ENCODE measurements at regions not wholly inside any gene's neighbourhood (a gene's known extent, or its start where the extent isn't known, plus 50 kb on each side); places are given as distances from the start of the nearest gene placed in this dataset.

GRCh38 chr12:114879354-114879753, 195.4 kb upstream of the TBX3 start:
- no peak for TF ChIP-seq CTCF (conservative IDR thresholded peaks at IDR 0.05 in 1 of 2, IDR thresholded peaks at IDR 0.05 in 1 of 2; ENCODE audit: low read depth in 1 of 2, low read length in 2 of 2)
- TF ChIP-seq EZH2 (IDR thresholded peaks at IDR 0.05; ENCODE audit: low read length, missing control alignments) = no peak
- Histone ChIP-seq H3K27ac (ENCODE audit: insufficient read depth, low read length) (no peak overlapping the region), H3K27me3 (ENCODE audit: control insufficient read depth, insufficient read depth, low read length) (no peaks in the 10 kb centered on the region), H2AFZ (ENCODE audit: low read length) (no peak overlapping the region), H3K79me2 (ENCODE audit: control insufficient read depth, insufficient read depth, low read length) (no peaks in the 10 kb centered on the region), H3K9me3 (ENCODE audit: control insufficient read depth, insufficient read depth, low read depth, low read length) (no peaks in the 10 kb centered on the region), H3K9ac (ENCODE audit: insufficient read depth, low read length) (no peak overlapping the region), H4K20me1 (ENCODE audit: control insufficient read depth, extremely low read depth, insufficient read depth, low read length) (no peaks in the 10 kb centered on the region), H3K4me2 (ENCODE audit: extremely low read depth, insufficient read depth, low read length) (no peak overlapping the region), H3K4me1 (ENCODE audit: control insufficient read depth, extremely low read depth, insufficient read depth, low read length) (no peaks in the 10 kb centered on the region), H3K4me3 (replicated peaks in 1 of 4; ENCODE audit: control extremely low read depth in 1 of 4, insufficient read depth in 1 of 4, low read depth in 3 of 4, low read length in 4 of 4) (no peak overlapping the region), H3K36me3 (ENCODE audit: control insufficient read depth, insufficient read depth, low read length) (no peaks in the 10 kb centered on the region)
- no peak for DNase-seq (ENCODE audit: low read depth in 2 of 2)

- Histone ChIP-seq H3K79me2 (ENCODE audit: control insufficient read depth, insufficient read depth, low read length) (no peaks in the 10 kb centered on the region), H3K4me3 (replicated peaks in 1 of 4; ENCODE audit: control extremely low read depth in 1 of 4, insufficient read depth in 1 of 4, low read depth in 3 of 4, low read length in 4 of 4) (no peak overlapping the region), H3K9me3 (ENCODE audit: control insufficient read depth, insufficient read depth, low read depth, low read length) (no peaks in the 10 kb centered on the region), H3K27me3 (ENCODE audit: control insufficient read depth, insufficient read depth, low read length) (no peaks in the 10 kb centered on the region), H3K27ac (ENCODE audit: insufficient read depth, low read length) (no peak overlapping the region), H4K20me1 (ENCODE audit: control insufficient read depth, extremely low read depth, insufficient read depth, low read length) (no peaks in the 10 kb centered on the region), H3K4me2 (ENCODE audit: extremely low read depth, insufficient read depth, low read length) (no peak overlapping the region), H3K36me3 (ENCODE audit: control insufficient read depth, insufficient read depth, low read length) (no peaks in the 10 kb centered on the region), H2AFZ (ENCODE audit: low read length) (no peak overlapping the region), H3K9ac (ENCODE audit: insufficient read depth, low read length) (no peak overlapping the region), H3K4me1 (ENCODE audit: control insufficient read depth, extremely low read depth, insufficient read depth, low read length) (no peaks in the 10 kb centered on the region)
- TF ChIP-seq EZH2 (IDR thresholded peaks at IDR 0.05; ENCODE audit: low read length, missing control alignments) = no peak
- no peak for TF ChIP-seq CTCF (conservative IDR thresholded peaks at IDR 0.05 in 1 of 2, IDR thresholded peaks at IDR 0.05 in 1 of 2; ENCODE audit: low read depth in 1 of 2, low read length in 2 of 2)
- DNase-seq (ENCODE audit: low read depth in 2 of 2) = no peak
These were observed 194.8 kb upstream of the TBX3 start for GRCh38 chr12:114878781-114879180.

GRCh38 chr12:114876968-114877680, 193.1 kb upstream of the TBX3 start:
- H3K9ac ChIP-seq (ENCODE audit: insufficient read depth, low read length) = no peak overlapping the region
- H3K27me3 ChIP-seq (ENCODE audit: control insufficient read depth, insufficient read depth, low read length) = no peaks in the 10 kb centered on the region
- H3K4me1 ChIP-seq (ENCODE audit: control insufficient read depth, extremely low read depth, insufficient read depth, low read length) = no peaks in the 10 kb centered on the region
- DNase-seq (ENCODE audit: low read depth in 2 of 2) = no peak
- TF ChIP-seq EZH2 (IDR thresholded peaks at IDR 0.05; ENCODE audit: low read length, missing control alignments) (no peak), CTCF (conservative IDR thresholded peaks at IDR 0.05 in 1 of 2, IDR thresholded peaks at IDR 0.05 in 1 of 2; ENCODE audit: low read depth in 1 of 2, low read length in 2 of 2) (no peak)
- no peaks in the 10 kb centered on the region for H3K79me2 ChIP-seq (ENCODE audit: control insufficient read depth, insufficient read depth, low read length)
- no peaks in the 10 kb centered on the region for H4K20me1 ChIP-seq (ENCODE audit: control insufficient read depth, extremely low read depth, insufficient read depth, low read length)
- H3K4me2 ChIP-seq (ENCODE audit: extremely low read depth, insufficient read depth, low read length) = no peak overlapping the region
- no peaks in the 10 kb centered on the region for H3K9me3 ChIP-seq (ENCODE audit: control insufficient read depth, insufficient read depth, low read depth, low read length)
- no peaks in the 10 kb centered on the region for H3K36me3 ChIP-seq (ENCODE audit: control insufficient read depth, insufficient read depth, low read length)
- no peak overlapping the region for H2AFZ ChIP-seq (ENCODE audit: low read length)
- no peak overlapping the region for H3K4me3 ChIP-seq (replicated peaks in 1 of 4; ENCODE audit: control extremely low read depth in 1 of 4, insufficient read depth in 1 of 4, low read depth in 3 of 4, low read length in 4 of 4)
- no peak overlapping the region for H3K27ac ChIP-seq (ENCODE audit: insufficient read depth, low read length)

All from fibroblast of lung (primary cell).